ENCODE measurements at regions not wholly inside any gene's neighbourhood (a gene's known extent, or its start where the extent isn't known, plus 50 kb on each side); places are given as distances from the start of the nearest gene placed in this dataset.

GRCh38 chr13:50099473-50099872, 84.2 kb downstream of the KCNRG start:
- no peak for DNase-seq (ENCODE audit: low read depth)
- no peak for TF ChIP-seq CTCF (IDR thresholded peaks at IDR 0.05; ENCODE audit: low read length, missing control alignments)

GRCh38 chr13:50101590-50101989, 86.3 kb downstream of the KCNRG start:
- H3K4me3 ChIP-seq (replicated peaks; ENCODE audit: low read depth, low read length), result no peak overlapping the region
- DNase-seq (ENCODE audit: low read depth), result no peak
- TF ChIP-seq CTCF (IDR thresholded peaks at IDR 0.05; ENCODE audit: low read length, missing control alignments), result no peak

More at GRCh38 chr13:50099473-50099872, 84.2 kb downstream of the KCNRG start:
- H3K4me3 ChIP-seq (replicated peaks; ENCODE audit: low read depth, low read length), result no peak overlapping the region

GRCh38 chr13:50104493-50104892, 89.2 kb downstream of the KCNRG start:
- no peak for DNase-seq (ENCODE audit: low read depth)
- no peak for TF ChIP-seq CTCF (IDR thresholded peaks at IDR 0.05; ENCODE audit: low read length, missing control alignments)

GRCh38 chr13:50106559-50106958, 91.3 kb downstream of the KCNRG start:
- H3K4me3 ChIP-seq (replicated peaks; ENCODE audit: low read depth, low read length), result no peak overlapping the region

More at GRCh38 chr13:50104493-50104892, 89.2 kb downstream of the KCNRG start:
- H3K4me3 ChIP-seq (replicated peaks; ENCODE audit: low read depth, low read length), result no peak overlapping the region

GRCh38 chr13:50107205-50107604, 92.0 kb downstream of the KCNRG start:
- TF ChIP-seq CTCF (IDR thresholded peaks at IDR 0.05; ENCODE audit: low read length, missing control alignments), result no peak
- no peak for DNase-seq (ENCODE audit: low read depth)
- H3K4me3 ChIP-seq (replicated peaks; ENCODE audit: low read depth, low read length), result no peak overlapping the region

More at GRCh38 chr13:50106559-50106958, 91.3 kb downstream of the KCNRG start:
- DNase-seq (ENCODE audit: low read depth), result no peak
- TF ChIP-seq CTCF (IDR thresholded peaks at IDR 0.05; ENCODE audit: low read length, missing control alignments), result no peak

GRCh38 chr13:50114961-50115360, 99.7 kb downstream of the KCNRG start:
- no peak overlapping the region for H3K4me3 ChIP-seq (replicated peaks; ENCODE audit: low read depth, low read length)
- DNase-seq (ENCODE audit: low read depth), result no peak
- TF ChIP-seq CTCF (IDR thresholded peaks at IDR 0.05; ENCODE audit: low read length, missing control alignments), result no peak

GRCh38 chr13:50115695-50116094, 100.5 kb downstream of the KCNRG start:
- H3K4me3 ChIP-seq (replicated peaks; ENCODE audit: low read depth, low read length), result no peak overlapping the region
- TF ChIP-seq CTCF (IDR thresholded peaks at IDR 0.05; ENCODE audit: low read length, missing control alignments), result no peak
- DNase-seq (ENCODE audit: low read depth), result no peak

Measured in fibroblast of pulmonary artery (primary cell).